CD4-positive, alpha-beta T cell treated with Interleukin-17A for 4 hours (primary cell): ENCODE measurements at regions not wholly inside any gene's neighbourhood (a gene's known extent, or its start where the extent isn't known, plus 50 kb on each side); places are given as distances from the start of the nearest gene placed in this dataset.
"Not testable (repeated sequence)": the region's sequence is repeated elsewhere in the genome, so short reads cannot be mapped to it uniquely, and the experiment has no call there.

Experiments used
- DNase-seq: peaks from one replicate; pipeline ENCODE4 v3.0.0-alpha.2; 2020; ENCODE audit warnings: mixed read lengths

DNA sequence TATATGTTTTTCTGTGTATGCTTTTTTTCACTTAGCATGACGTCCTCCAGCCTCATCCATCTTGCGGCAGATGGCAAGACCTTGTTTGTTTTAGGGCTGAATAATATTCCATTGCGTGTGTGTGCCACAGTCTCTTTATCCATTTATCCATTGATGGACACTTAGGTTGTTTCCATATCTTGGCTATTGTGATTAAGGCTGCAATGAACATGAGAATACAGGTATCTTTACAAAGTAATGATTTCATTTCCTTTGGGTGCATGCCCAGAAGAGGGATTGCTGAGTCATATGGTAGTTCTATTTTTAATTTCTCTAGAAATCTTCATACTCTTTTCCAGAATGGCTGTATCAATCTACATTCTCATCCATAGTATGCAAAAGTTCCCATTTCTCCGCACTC is 85.3 kb upstream of the ADCY2 start:
- DNase-seq, result not testable (repeated sequence)

DNA sequence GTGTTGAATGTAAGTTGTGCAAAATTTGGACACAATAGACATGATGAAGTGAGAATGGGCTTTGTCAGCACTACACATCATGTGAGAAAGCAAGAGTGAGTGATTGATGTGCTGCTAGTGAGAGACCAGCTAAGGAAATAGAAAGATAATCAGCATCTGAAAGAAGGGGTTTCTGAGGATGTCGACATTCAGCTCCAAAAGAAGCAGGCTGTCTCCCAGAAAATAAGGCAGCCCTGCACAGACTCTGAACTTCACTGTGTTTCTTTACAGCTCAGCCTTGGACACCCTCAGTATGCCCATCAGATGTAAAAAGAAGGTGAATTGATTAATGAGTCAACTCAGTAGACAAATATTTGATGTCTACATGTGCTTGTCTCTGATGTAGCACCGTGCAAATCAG is 80.8 kb upstream of the ADCY2 start:
- no peak for DNase-seq

DNA sequence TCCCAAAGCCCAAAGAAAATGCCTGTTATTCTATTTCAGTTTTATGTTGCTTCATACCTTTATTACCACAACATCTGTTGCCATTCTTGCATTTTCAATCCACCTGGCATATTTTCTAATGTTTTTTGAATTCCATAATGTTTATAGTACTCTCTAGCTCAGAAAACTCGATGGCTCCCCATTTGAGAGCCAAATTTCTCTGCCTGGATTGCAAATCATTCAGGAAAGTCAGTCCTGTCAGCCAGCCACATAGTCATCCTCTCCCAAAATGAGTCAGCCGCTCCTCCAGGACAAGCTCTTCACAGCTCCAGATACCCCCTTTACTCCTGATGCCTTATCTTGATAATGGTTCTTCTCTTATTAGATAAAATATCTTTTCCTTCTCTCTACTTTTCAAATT is 78.2 kb upstream of the ADCY2 start:
- DNase-seq, result no peak

DNA sequence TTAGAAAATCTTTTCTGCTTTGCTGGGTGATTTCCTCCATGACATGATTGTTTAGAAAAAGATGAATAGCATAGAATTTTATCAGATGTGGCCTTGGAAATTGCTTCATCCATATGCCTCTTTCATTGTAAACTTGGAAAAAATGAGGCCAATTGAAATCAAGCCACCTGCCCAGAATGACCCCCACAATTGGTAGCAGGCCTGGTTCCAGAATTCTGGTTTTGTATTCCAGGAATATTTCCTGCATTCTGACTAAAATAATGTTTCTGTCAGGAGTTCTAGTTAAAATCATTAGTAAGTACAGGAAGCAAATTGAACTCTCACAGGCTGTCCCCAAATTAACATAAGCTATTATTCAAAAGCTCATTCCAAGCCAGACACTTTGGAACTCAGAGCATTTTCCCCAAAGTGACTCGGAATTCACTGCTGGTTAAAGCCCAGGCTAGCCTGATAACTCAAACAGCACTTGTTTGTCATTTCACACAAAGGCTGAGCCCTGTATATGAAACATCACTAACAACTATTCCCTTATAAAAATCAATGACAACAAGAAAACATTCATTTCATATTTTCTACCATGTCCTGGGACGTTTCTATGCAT is 75.1 kb upstream of the ADCY2 start:
- DNase-seq, result no peak

DNA sequence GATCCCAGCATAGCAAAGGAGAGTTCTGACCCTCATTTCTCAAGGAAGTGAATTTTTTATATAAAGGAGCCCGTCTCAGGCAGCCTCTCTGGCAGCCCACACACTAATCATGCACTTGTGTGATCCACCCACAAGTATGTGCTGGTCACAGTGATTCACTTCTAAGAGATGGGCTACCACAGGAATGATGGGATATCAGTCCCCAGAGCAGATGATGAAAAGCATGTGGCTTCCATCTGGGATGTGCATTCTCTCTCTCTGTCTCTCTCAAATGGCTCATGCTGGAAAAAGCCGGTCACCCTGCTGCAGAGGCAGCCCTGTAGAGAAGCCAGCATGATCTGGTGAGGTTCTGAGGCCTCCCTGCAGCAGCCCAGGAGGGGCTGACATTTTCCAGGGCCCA is 74.2 kb upstream of the ADCY2 start:
- no peak for DNase-seq

DNA sequence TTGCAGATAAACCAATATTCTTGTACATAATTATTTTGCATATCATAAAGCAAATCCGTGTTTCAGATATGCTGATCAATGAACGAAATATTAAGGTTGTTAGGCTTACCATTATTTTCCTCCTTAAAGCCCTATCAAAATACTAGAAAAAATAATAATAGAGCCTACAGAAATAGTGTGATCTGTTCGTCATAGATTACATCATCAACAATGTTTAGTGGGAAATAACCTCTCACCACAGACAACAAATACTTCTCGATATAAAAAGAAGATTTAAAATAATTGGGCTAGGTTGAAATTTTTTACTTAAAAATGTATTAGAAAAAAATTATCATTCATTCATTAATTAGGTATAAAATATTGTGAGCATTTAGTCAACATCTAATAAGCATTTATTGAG is 71.0 kb upstream of the ADCY2 start:
- no peak for DNase-seq

DNA sequence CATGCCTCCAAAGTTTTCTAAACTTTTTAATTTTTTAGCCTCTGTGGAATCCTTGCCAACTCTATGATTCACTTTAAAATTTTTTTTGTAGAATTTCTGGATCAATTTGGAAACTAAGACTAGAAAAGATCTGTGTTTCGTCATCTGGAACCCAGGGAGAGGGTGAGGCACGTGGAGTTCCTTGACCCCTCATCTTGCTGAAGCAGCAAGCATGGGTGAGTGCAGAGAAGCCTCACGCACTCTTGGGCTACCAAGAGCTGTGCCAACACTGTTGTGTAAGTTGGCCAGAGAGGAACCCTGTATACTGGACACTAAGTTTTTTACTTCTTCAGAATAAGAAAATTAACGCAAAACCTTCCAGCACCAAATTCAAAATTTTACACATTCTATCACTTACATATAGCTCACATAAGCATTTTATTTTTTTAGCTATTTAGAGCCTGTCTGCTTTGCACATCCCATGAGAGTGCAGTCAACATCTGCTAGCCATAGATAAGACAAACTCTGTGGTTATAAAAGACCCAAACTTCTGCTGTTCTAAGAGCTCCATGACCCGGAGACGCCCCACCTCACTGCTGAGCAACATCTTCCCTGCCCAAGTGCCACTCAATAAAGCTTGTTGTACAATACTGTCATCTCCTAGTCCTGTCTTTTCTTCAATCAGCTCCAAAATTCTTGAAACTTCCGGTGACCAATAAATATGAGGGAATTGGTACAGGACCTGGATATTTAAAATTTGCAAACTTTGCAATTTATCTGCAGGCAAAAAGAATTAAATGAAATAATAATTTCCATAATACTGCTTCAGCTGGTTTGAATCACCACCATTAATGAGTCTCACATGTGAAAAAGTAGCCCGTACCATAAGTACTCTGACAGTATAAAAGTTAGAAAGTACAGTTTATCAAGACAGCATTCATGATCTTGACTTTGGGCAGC is 69.7 kb upstream of the ADCY2 start:
- DNase-seq, result no peak

DNA sequence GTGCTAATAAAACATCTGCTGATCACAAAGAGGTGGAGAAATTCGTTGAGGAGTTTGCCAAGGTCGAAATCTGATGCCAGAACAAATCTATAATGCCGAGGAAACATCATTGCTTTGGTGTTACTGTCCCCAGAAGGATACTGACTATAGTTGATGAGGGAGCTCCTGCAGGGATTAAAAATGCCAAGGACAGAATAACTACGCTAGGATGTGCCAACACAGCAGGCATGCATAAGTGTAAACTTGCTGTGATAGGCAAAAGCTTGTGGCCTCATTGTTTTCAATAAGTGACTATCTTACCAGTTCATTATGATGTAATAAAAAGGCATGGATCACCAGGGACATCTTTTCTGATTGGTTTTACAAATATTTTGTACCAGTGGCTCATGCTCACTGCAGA is 66.8 kb upstream of the ADCY2 start:
- DNase-seq, result no peak

DNA sequence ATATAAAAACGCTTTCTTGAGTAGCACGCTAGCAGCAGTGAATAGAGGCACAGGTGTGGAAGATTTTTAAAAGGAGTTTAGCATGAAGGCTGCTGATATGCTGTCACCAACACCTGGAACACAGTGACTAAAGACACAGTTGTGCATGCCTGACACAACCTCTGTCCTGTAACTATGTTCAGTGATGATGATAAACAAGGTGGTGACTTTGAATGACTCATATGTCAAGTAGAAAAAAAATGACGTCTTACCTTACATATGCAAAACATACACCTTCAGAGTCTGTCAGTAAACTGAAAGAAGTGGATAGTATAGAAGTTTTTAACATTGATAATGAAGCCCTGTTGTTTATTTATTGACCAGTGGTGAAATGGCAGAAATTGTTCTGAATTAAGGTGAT is 66.2 kb upstream of the ADCY2 start:
- DNase-seq, result no peak

DNA sequence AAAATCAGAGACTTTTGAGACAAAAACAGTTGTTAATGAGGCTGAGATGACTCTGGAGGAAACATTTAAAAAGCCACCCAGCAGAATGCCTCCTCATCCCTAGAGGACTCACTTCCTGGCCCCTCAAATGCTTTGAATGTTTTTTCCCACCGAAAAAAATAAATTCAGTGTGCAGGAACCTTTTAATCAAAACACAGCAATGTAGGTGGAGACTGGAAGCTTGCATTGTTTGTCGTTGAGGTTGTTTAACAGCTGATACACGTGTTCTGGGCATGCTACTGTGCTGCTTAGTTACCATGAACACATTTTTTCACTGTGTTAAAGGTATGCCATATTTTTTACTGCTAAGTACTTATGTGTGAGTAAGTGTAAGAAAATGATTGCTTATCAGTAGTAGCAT is 65.7 kb upstream of the ADCY2 start:
- DNase-seq, result no peak

DNA sequence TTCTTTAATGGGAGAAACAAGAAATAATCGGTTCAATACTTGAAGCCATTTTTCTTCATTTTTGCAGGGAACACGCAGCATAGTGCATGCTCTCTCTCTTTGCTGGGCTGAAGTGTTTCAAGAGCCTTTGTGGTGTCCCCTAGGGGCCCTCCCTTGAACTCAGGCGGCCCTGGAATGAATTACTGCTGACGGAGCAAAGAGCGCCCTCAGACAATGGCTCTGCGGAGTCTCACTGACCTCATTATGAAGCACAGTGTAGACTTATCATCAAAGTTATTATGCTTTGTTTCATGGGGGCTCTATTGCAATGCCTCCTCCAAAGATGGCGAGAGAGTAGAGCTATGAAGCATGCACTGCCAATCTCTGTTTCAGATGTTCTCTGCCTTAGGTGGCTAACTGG is 64.8 kb upstream of the ADCY2 start:
- DNase-seq, result no peak
